ENCODE measurements at regions not wholly inside any gene's neighbourhood (a gene's known extent, or its start where the extent isn't known, plus 50 kb on each side); places are given as distances from the start of the nearest gene placed in this dataset.

GRCh38 chr5:143561219-143561618 is 157.7 kb upstream of the NR3C1 start:
- TF ChIP-seq, protein P1, sequence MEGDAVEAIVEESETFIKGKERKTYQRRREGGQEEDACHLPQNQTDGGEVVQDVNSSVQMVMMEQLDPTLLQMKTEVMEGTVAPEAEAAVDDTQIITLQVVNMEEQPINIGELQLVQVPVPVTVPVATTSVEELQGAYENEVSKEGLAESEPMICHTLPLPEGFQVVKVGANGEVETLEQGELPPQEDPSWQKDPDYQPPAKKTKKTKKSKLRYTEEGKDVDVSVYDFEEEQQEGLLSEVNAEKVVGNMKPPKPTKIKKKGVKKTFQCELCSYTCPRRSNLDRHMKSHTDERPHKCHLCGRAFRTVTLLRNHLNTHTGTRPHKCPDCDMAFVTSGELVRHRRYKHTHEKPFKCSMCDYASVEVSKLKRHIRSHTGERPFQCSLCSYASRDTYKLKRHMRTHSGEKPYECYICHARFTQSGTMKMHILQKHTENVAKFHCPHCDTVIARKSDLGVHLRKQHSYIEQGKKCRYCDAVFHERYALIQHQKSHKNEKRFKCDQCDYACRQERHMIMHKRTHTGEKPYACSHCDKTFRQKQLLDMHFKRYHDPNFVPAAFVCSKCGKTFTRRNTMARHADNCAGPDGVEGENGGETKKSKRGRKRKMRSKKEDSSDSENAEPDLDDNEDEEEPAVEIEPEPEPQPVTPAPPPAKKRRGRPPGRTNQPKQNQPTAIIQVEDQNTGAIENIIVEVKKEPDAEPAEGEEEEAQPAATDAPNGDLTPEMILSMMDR (IDR thresholded peaks at IDR 0.05) = no peak
- no peak for TF ChIP-seq POLR2A (IDR thresholded peaks at IDR 0.05)

All from heart left ventricle (tissue), 13 donors.